LNCAP (cell line): ENCODE measurements at regions not wholly inside any gene's neighbourhood (a gene's known extent, or its start where the extent isn't known, plus 50 kb on each side); places are given as distances from the start of the nearest gene placed in this dataset.

Source experiments
- TF ChIP-seq, protein P1 (sequence below): fragments of 450-650 bp; IDR thresholded peaks from 2 replicates; pipeline ENCODE4 v1.5.1; 2017; ENCODE audit warnings: mild to moderate bottlenecking

DNA sequence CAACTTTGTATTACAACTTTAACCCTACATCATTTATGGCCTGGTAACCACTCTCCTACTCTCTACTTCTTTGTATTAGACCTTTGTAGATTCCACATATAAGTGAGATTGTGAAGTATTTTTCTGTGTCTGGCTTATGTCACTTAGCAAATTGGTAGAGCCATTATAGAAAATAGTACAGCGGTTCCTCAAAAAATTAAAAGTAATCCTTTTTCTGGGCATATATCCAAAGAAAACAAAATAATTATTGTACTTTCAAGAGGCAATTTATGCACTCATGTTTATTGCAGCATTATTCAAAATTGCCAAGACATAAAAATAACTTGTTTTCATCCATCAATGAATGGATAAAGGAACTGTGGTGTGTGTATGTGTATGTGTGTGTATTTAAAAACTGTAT, 537.5 kb upstream of the FSIP2 start:
- TF ChIP-seq, protein P1, sequence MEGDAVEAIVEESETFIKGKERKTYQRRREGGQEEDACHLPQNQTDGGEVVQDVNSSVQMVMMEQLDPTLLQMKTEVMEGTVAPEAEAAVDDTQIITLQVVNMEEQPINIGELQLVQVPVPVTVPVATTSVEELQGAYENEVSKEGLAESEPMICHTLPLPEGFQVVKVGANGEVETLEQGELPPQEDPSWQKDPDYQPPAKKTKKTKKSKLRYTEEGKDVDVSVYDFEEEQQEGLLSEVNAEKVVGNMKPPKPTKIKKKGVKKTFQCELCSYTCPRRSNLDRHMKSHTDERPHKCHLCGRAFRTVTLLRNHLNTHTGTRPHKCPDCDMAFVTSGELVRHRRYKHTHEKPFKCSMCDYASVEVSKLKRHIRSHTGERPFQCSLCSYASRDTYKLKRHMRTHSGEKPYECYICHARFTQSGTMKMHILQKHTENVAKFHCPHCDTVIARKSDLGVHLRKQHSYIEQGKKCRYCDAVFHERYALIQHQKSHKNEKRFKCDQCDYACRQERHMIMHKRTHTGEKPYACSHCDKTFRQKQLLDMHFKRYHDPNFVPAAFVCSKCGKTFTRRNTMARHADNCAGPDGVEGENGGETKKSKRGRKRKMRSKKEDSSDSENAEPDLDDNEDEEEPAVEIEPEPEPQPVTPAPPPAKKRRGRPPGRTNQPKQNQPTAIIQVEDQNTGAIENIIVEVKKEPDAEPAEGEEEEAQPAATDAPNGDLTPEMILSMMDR, result no peak

DNA sequence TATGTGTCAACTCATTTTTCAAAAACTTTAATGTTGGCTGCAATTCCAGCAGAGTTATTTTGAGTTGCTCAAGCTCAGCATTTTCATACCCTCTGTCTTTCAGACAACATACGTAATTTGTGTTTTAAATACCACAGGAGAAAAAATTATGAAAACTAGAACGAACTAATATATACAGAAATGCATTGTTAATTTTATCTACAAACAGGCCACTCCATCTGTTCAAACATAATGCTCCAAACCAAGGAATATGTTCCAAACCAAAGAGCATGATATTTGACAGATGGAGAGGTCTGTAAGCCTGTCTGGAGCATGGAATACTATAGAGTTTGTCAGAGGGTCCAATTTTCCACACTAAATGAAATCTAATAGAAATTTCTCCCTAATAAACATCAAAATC, 536.2 kb upstream of the FSIP2 start:
- TF ChIP-seq, protein P1, result no peak

GRCh38 chr2:185202945-185203528, 535.6 kb upstream of the FSIP2 start:
- TF ChIP-seq, protein P1, result no peak

- TF ChIP-seq, protein P1, result peak; percentile 60
These were observed 530.3 kb upstream of the FSIP2 start for GRCh38 chr2:185208261-185208660.

DNA sequence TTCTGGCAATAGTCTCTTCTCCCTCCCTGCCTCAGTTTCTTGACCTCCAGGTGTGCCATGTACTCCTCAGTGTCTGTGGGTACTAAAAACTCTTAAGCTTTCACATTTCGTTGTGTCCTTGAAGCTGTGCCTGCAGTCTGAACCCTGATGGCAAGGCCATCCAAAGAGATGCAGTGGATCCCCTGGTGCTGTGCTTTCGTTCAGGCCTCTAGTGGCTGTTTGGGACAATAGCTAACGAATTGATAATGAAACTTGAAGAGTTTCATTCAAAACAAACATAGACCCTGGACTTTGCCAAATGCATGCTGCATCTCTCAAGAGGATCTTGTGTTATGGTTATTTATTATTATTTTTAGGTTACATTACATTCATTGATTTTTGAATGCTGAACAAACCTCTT, 523.1 kb upstream of the FSIP2 start:
- TF ChIP-seq, protein P1, result no peak

GRCh38 chr2:185219981-185220380, 518.6 kb upstream of the FSIP2 start:
- TF ChIP-seq, protein P1, result no peak

- TF ChIP-seq, protein P1, result no peak
These were observed 516.3 kb upstream of the FSIP2 start for GRCh38 chr2:185222311-185222710.

DNA sequence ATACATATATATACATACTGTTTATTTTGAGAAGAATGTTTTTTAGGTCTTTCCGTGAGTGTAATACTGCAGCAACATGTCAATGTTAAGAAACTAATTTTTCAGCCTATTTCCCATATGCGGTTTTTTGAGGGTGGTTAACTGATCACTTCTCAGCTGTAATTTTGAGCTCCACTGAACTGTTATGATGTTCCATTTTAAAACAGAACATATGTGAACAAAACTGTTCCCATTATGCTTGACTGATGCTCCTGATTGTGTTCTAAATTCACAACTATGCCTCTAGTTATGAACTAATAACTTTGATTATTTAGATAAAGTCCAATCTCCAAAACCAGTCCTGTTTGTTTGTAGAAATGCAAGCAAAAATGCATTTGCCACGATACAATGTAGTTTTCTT, 511.2 kb upstream of the FSIP2 start:
- TF ChIP-seq, protein P1, result no peak
